IPS-20b (cell line): ENCODE measurements at regions not wholly inside any gene's neighbourhood (a gene's known extent, or its start where the extent isn't known, plus 50 kb on each side); places are given as distances from the start of the nearest gene placed in this dataset.

Experiments used
- H3K27ac ChIP-seq: one replicate; pipeline ENCODE4 v1.5.1; 2013; ENCODE audit warnings: low read length
- H3K27me3 ChIP-seq: 2 replicates; pipeline ENCODE4 v1.6.1; 2013; ENCODE audit warnings: mild to moderate bottlenecking, low read length, inconsistent platforms; ENCODE audit not compliant: insufficient read depth
- H3K36me3 ChIP-seq: 2 replicates; pipeline ENCODE4 v1.6.1; 2013; ENCODE audit warnings: low read depth, mild to moderate bottlenecking, inconsistent platforms, low read length, moderate library complexity; ENCODE audit not compliant: insufficient read depth
- H3K4me1 ChIP-seq: 2 replicates; pipeline ENCODE4 v1.6.1; 2013; ENCODE audit warnings: mild to moderate bottlenecking, control low read depth, inconsistent platforms, low read length, moderate library complexity; ENCODE audit not compliant: insufficient read depth
- H3K4me3 ChIP-seq: 2 replicates; pipeline ENCODE4 v1.5.1; 2013; ENCODE audit warnings: mild to moderate bottlenecking, low read length, inconsistent platforms
- H3K9ac ChIP-seq: 2 replicates; pipeline ENCODE4 v1.6.1; 2013; ENCODE audit warnings: low read depth, mild to moderate bottlenecking, inconsistent platforms, low read length, moderate library complexity
- H3K9me3 ChIP-seq: 2 replicates; pipeline ENCODE4 v1.6.1; 2013; ENCODE audit warnings: mild to moderate bottlenecking, low read depth, low read length, inconsistent platforms; ENCODE audit not compliant: insufficient read depth

- no peak overlapping the region for H3K4me3 ChIP-seq
- no peaks in the 10 kb centered on the region for H3K36me3 ChIP-seq
- H3K27me3 ChIP-seq = no peaks in the 10 kb centered on the region
- no peak overlapping the region for H3K9ac ChIP-seq
- no peak overlapping the region for H3K27ac ChIP-seq
- H3K4me1 ChIP-seq = peaks cover 23% of the 10 kb centered on the region; the same call in 1 of the 2 replicates
- no peaks in the 10 kb centered on the region for H3K9me3 ChIP-seq
Measured at GRCh38 chr15:79675982-79676381, 220.8 kb downstream of the MTHFS start.

DNA sequence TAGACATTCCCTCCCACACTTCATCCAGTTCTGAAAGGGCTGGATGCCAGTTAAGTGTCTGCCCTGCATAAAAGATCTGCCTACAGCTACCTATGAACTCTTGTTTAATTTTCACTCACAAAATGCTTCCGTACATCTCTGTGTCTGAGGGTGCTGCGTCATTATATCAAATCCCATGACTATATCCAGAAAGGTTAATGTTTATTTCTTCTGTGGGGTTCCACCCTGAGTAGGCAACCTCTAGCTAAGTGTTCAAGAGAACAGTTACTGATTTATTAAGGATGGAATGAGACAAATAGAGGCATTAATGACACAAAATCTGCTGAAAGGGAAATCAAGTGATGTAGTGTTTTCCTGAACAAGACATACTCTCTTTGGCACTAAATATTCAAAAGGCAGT, 220.2 kb downstream of the MTHFS start:
- Histone ChIP-seq H3K27ac (no peak overlapping the region), H3K9ac (no peak overlapping the region), H3K4me3 (no peak overlapping the region), H3K4me1 (peaks cover 24% of the 10 kb centered on the region; the same call in 1 of the 2 replicates), H3K36me3 (no peaks in the 10 kb centered on the region), H3K9me3 (no peaks in the 10 kb centered on the region), H3K27me3 (no peaks in the 10 kb centered on the region)

DNA sequence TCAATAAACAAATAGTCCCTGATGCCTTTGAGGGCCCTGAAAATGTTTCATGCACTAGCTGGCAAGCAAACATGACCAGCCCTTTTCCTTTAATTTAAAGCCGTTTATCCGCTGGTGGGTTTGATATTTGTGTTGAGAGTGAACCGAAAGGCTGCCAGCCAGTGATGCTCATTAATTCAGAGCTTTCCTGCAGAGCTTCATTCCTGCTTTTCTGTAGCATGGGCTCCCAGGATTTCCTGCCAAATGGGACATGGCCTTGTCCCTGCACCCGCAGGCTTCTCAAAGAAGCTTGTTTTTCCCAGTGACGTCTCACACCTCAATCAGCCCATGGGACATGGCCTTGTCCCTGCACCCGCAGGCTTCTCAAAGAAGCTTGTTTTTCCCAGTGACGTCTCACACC, 219.6 kb downstream of the MTHFS start:
- no peaks in the 10 kb centered on the region for H3K27me3 ChIP-seq
- H3K9ac ChIP-seq = no peak overlapping the region
- peaks cover 24% of the 10 kb centered on the region; the same call in 1 of the 2 replicates for H3K4me1 ChIP-seq
- H3K4me3 ChIP-seq = no peak overlapping the region
- H3K27ac ChIP-seq = no peak overlapping the region
- no peaks in the 10 kb centered on the region for H3K9me3 ChIP-seq
- no peaks in the 10 kb centered on the region for H3K36me3 ChIP-seq

DNA sequence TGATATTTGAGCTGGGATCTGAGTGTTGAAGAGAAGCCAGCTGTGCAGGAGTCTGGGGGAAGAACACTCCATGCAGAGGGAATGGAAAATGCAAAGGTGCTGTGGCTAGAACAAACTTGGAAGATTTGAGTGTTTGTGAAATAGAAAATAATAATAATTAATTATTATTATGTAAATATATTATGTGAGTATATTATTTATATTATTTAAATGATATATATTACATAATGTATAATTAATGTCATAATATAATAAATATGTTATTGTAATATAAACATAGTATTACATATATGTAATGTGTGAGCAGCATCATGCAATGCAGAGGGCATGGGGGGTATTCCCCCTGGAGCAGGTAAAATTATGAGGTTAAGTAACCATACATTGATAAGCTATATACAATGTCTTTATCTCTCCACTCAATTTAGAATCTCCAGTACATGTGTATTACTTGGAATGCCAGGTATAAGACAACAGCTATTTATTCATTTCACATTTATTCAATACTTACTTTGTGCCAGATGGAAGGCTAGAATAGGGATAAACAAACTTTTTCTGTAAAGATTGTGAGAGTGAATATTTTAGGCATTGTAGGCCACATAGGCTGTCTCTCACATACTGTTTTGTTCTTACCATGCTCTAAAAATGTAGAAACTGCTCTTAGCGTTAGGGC, 218.6 kb downstream of the MTHFS start:
- Histone ChIP-seq H3K27ac (no peak overlapping the region), H3K4me1 (peaks cover 20% of the 10 kb centered on the region; the same call in 1 of the 2 replicates), H3K9me3 (no peaks in the 10 kb centered on the region), H3K4me3 (no peak overlapping the region), H3K9ac (no peak overlapping the region), H3K36me3 (no peaks in the 10 kb centered on the region), H3K27me3 (no peaks in the 10 kb centered on the region)

- Histone ChIP-seq H3K27ac (no peak overlapping the region), H3K9ac (no peak overlapping the region), H3K4me1 (peaks cover 9% of the 10 kb centered on the region; the same call in 1 of the 2 replicates)
Measured at GRCh38 chr15:79680720-79681119, 216.1 kb downstream of the MTHFS start.

DNA sequence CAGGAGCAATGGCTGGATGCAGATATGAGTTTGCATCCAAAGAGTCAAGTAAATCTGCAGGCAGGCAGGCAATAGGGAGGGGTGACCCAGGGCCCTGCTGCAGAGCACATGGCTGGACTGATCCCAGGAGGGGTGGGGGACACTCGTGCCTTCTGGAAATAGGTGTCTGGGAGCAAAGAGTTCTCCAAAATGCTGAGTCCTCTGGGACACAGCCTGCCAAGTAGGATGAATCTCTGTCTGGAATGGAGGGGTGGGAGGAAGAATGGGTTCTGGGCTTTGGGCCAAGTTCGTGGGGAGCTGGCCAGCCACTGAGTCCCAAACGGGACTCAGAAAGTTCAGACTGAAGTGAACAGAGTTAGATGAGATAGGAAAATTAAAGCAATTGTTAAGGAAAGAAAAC, 214.5 kb downstream of the MTHFS start:
- Histone ChIP-seq H3K4me1 (peaks cover 9% of the 10 kb centered on the region; the same call in 1 of the 2 replicates), H3K9ac (no peak overlapping the region), H3K36me3 (no peaks in the 10 kb centered on the region), H3K27ac (no peak overlapping the region), H3K9me3 (no peaks in the 10 kb centered on the region), H3K27me3 (no peaks in the 10 kb centered on the region), H3K4me3 (no peak overlapping the region)

More at GRCh38 chr15:79680720-79681119, 216.1 kb downstream of the MTHFS start:
- no peak overlapping the region for H3K4me3 ChIP-seq
- H3K36me3 ChIP-seq = no peaks in the 10 kb centered on the region
- no peaks in the 10 kb centered on the region for H3K27me3 ChIP-seq
- H3K9me3 ChIP-seq = no peaks in the 10 kb centered on the region

DNA sequence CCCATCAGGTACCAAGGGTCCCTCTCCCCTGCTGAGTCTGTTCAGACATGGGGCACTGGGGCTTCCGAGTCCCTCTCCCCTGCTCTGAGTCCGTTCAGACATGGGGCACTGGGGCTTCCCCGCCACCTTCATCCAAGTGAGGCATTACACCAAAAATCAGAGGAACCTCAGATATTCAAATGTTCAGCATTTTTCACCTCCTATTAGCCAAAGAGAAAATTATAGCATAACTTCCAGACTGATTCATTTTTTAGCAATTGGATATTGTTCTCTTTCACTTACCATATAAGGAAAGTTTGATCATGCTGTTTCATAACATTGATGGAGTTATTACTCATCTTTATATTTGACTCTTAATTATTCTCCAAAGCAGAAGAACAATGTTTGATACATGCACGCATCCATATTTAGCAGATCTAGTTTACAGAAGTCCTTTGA, 213.9 kb downstream of the MTHFS start:
- H3K9ac ChIP-seq = no peak overlapping the region
- no peak overlapping the region for H3K4me3 ChIP-seq
- H3K27me3 ChIP-seq = no peaks in the 10 kb centered on the region
- no peaks in the 10 kb centered on the region for H3K36me3 ChIP-seq
- H3K27ac ChIP-seq = no peak overlapping the region
- peaks cover 9% of the 10 kb centered on the region; the same call in 1 of the 2 replicates for H3K4me1 ChIP-seq
- no peaks in the 10 kb centered on the region for H3K9me3 ChIP-seq

GRCh38 chr15:79689030-79689429, 207.8 kb downstream of the MTHFS start:
- Histone ChIP-seq H3K36me3 (no peaks in the 10 kb centered on the region), H3K9ac (no peak overlapping the region), H3K4me1 (no peaks in the 10 kb centered on the region), H3K4me3 (no peak overlapping the region), H3K27me3 (no peaks in the 10 kb centered on the region), H3K9me3 (peaks cover 8% of the 10 kb centered on the region; the same call in 1 of the 2 replicates), H3K27ac (no peak overlapping the region)

DNA sequence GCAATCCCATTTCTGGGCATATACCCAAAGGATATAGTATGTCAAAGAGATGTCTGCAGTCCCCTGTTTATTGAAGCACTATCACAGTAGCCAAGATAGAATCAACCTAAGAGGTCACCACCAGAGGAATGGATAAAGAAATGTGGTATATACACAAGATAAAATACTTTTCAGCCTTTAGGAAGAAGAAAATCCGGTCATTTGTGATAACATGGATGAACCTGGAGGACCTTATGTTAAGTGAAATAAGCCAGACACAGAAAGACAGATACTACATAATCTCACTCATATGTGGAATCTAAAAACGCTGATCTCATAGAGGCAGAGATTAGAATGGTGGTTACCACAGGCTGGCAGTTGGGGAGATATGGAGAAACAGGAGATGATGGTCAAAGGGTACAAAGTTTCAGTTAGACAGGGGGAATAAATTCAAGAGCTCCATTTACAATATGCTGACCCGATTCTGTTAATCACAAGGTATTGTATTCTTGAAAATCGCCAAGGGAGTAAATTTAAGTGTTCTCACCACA, 195.8 kb downstream of the MTHFS start:
- no peak overlapping the region for H3K27ac ChIP-seq
- no peaks in the 10 kb centered on the region for H3K9me3 ChIP-seq
- H3K4me1 ChIP-seq = no peaks in the 10 kb centered on the region
- no peaks in the 10 kb centered on the region for H3K27me3 ChIP-seq
- H3K36me3 ChIP-seq = no peaks in the 10 kb centered on the region
- H3K4me3 ChIP-seq = no peak overlapping the region
- no peak overlapping the region for H3K9ac ChIP-seq

GRCh38 chr15:79702621-79703020, 194.2 kb downstream of the MTHFS start:
- Histone ChIP-seq H3K27ac (no peak overlapping the region), H3K27me3 (no peaks in the 10 kb centered on the region), H3K9ac (no peak overlapping the region), H3K36me3 (no peaks in the 10 kb centered on the region), H3K9me3 (no peaks in the 10 kb centered on the region; the same call in 1 of the 2 replicates), H3K4me1 (no peaks in the 10 kb centered on the region), H3K4me3 (no peak overlapping the region)

DNA sequence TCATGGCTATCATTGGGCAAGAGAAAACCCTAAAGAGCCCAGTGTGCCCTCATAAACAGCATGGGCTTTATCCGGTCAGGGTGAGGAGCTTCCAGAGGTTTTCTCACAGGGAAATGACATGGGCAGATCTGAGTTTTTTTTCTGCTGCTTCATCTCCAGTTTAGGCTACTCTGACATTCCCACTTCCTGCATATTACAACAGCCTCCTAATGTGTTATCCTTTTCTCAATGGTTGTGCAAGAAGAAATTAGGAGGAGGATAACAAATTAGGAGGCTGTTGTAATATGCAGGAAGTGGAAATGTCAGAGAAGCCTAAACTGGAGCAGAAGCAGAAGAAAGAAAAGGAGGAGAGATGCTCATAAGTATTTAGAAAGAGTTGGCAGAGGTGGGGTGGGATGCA, 175.6 kb downstream of the MTHFS start:
- Histone ChIP-seq H3K27ac (no peak overlapping the region), H3K36me3 (no peaks in the 10 kb centered on the region), H3K27me3 (no peaks in the 10 kb centered on the region), H3K4me3 (no peak overlapping the region), H3K9ac (no peak overlapping the region), H3K9me3 (no peaks in the 10 kb centered on the region), H3K4me1 (no peaks in the 10 kb centered on the region)

GRCh38 chr15:79724312-79724711, 172.5 kb downstream of the MTHFS start:
- Histone ChIP-seq H3K4me3 (no peak overlapping the region), H3K9ac (no peak overlapping the region), H3K4me1 (no peaks in the 10 kb centered on the region), H3K27ac (no peak overlapping the region), H3K9me3 (no peaks in the 10 kb centered on the region), H3K27me3 (no peaks in the 10 kb centered on the region), H3K36me3 (no peaks in the 10 kb centered on the region)
